Hepatocyte (in vitro differentiated cells): ENCODE measurements at regions not wholly inside any gene's neighbourhood (a gene's known extent, or its start where the extent isn't known, plus 50 kb on each side); places are given as distances from the start of the nearest gene placed in this dataset.

ENCODE experiments used
- CTCF ChIP-seq: fragments of 200-600 bp; sonication (generic); IDR thresholded peaks from 2 replicates; pipeline ENCODE4 v1.5.1; 2016; ENCODE audit warnings: antibody characterized with exemption, mild to moderate bottlenecking; ENCODE audit not compliant: poor library complexity
- EZH2 ChIP-seq: fragments of 200-600 bp; sonication (generic); IDR thresholded peaks from 2 replicates; pipeline ENCODE4 v1.6.1; 2016; ENCODE audit warnings: antibody characterized with exemption, mild to moderate bottlenecking, borderline replicate concordance

GRCh38 chr10:60459701-60460457, 70.2 kb upstream of the ANK3 start:
- TF ChIP-seq CTCF (no peak), EZH2 (no peak)
